ENCODE measurements at regions not wholly inside any gene's neighbourhood (a gene's known extent, or its start where the extent isn't known, plus 50 kb on each side); places are given as distances from the start of the nearest gene placed in this dataset.

DNA sequence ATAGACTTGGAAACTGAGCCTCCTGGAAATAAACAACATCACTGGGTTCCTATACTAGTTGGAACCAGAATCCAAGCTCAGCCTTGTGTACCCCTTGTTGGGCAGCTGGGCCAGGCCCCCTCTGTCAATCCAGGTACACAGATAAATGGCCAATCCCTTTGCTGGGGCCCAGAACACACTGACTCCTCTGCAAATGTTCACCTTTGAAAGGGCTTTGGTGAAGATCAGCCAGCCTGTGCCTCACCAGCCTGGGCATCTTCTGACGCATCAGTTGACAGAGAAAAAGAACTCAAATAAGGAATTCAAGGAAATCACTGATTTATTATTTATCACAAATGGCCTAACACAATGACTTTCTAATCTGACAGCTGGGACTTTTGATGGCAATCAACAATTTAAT lies 1090.2 kb downstream of the BCL11B start:
- peaks cover 11% of the 10 kb centered on the region for H3K27me3 Mint-ChIP-seq (ENCODE audit: insufficient read depth, unreplicated experiment)
- ChIA-PET CTCF (no interaction called here), POLR2A (no interaction called here)
- H3K9me3 Mint-ChIP-seq (ENCODE audit: unreplicated experiment): no peaks in the 10 kb centered on the region
- no peak overlapping the region for H3K4me3 Mint-ChIP-seq (ENCODE audit: unreplicated experiment)
- BruUV-seq (replicated peaks): no TSS peak
- no peaks in the 10 kb centered on the region; the same call in 1 of the 2 replicates for H3K27me3 ChIP-seq (replicated peaks; ENCODE audit: control insufficient read depth, insufficient read depth, low read length)
- intact Hi-C loops (cut with micrococcal nuclease; ENCODE audit: unreplicated experiment): no loop called here
- H3K4me1 ChIP-seq: no peaks in the 10 kb centered on the region
- H3K36me3 Mint-ChIP-seq (ENCODE audit: insufficient read depth, unreplicated experiment): no peaks in the 10 kb centered on the region
- H3K36me3 ChIP-seq (ENCODE audit: control insufficient read depth, insufficient read depth, low read length): no peaks in the 10 kb centered on the region
- H3K9me3 ChIP-seq: no peaks in the 10 kb centered on the region
- no peak for DNase-seq
- TF ChIP-seq, protein P1, sequence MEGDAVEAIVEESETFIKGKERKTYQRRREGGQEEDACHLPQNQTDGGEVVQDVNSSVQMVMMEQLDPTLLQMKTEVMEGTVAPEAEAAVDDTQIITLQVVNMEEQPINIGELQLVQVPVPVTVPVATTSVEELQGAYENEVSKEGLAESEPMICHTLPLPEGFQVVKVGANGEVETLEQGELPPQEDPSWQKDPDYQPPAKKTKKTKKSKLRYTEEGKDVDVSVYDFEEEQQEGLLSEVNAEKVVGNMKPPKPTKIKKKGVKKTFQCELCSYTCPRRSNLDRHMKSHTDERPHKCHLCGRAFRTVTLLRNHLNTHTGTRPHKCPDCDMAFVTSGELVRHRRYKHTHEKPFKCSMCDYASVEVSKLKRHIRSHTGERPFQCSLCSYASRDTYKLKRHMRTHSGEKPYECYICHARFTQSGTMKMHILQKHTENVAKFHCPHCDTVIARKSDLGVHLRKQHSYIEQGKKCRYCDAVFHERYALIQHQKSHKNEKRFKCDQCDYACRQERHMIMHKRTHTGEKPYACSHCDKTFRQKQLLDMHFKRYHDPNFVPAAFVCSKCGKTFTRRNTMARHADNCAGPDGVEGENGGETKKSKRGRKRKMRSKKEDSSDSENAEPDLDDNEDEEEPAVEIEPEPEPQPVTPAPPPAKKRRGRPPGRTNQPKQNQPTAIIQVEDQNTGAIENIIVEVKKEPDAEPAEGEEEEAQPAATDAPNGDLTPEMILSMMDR (IDR thresholded peaks at IDR 0.05; ENCODE audit: insufficient read depth in 1 of 2, low read depth in 1 of 2, low read length in 1 of 2, severe bottlenecking in 1 of 2, unreplicated experiment in 1 of 2): no peak
- H3K4me3 ChIP-seq (ENCODE audit: low read depth, low read length): no peak overlapping the region
- no peaks in the 10 kb centered on the region for H3K4me1 Mint-ChIP-seq (ENCODE audit: low read depth, unreplicated experiment)
- H3K27ac Mint-ChIP-seq (ENCODE audit: unreplicated experiment): no peak overlapping the region

GRCh38 chr14:98182393-98183055 lies 1089.5 kb downstream of the BCL11B start:
- BruUV-seq (replicated peaks): no TSS peak
- Histone ChIP-seq H3K9me3 (no peaks in the 10 kb centered on the region), H3K27me3 (replicated peaks; ENCODE audit: control insufficient read depth, insufficient read depth, low read length) (no peaks in the 10 kb centered on the region; the same call in 1 of the 2 replicates), H3K4me3 (ENCODE audit: low read depth, low read length) (no peak overlapping the region), H3K4me1 (no peaks in the 10 kb centered on the region), H3K36me3 (ENCODE audit: control insufficient read depth, insufficient read depth, low read length) (no peaks in the 10 kb centered on the region)
- Mint-ChIP-seq H3K27ac (ENCODE audit: unreplicated experiment) (no peak overlapping the region), H3K9me3 (ENCODE audit: unreplicated experiment) (no peaks in the 10 kb centered on the region), H3K4me1 (ENCODE audit: low read depth, unreplicated experiment) (no peaks in the 10 kb centered on the region), H3K27me3 (ENCODE audit: insufficient read depth, unreplicated experiment) (peaks cover 11% of the 10 kb centered on the region), H3K36me3 (ENCODE audit: insufficient read depth, unreplicated experiment) (no peaks in the 10 kb centered on the region), H3K4me3 (ENCODE audit: unreplicated experiment) (no peak overlapping the region)
- intact Hi-C loops (cut with micrococcal nuclease; ENCODE audit: unreplicated experiment): no loop called here
- POLR2A ChIA-PET: no interaction called here
- TF ChIP-seq, protein P1 (IDR thresholded peaks at IDR 0.05; ENCODE audit: insufficient read depth in 1 of 2, low read depth in 1 of 2, low read length in 1 of 2, severe bottlenecking in 1 of 2, unreplicated experiment in 1 of 2): no peak
- DNase-seq: no peak
- CTCF ChIA-PET: no interaction called here

- Mint-ChIP-seq H3K27me3 (ENCODE audit: insufficient read depth, unreplicated experiment) (peaks cover 9% of the 10 kb centered on the region), H3K27ac (ENCODE audit: unreplicated experiment) (no peak overlapping the region), H3K4me3 (ENCODE audit: unreplicated experiment) (no peak overlapping the region), H3K36me3 (ENCODE audit: insufficient read depth, unreplicated experiment) (no peaks in the 10 kb centered on the region), H3K9me3 (ENCODE audit: unreplicated experiment) (no peaks in the 10 kb centered on the region), H3K4me1 (ENCODE audit: low read depth, unreplicated experiment) (no peaks in the 10 kb centered on the region)
- ChIA-PET POLR2A (no interaction called here), CTCF (no interaction called here)
- no peak for DNase-seq
- TF ChIP-seq, protein P1 (IDR thresholded peaks at IDR 0.05; ENCODE audit: insufficient read depth in 1 of 2, low read depth in 1 of 2, low read length in 1 of 2, severe bottlenecking in 1 of 2, unreplicated experiment in 1 of 2): no peak
- no peaks in the 10 kb centered on the region for H3K9me3 ChIP-seq
- H3K4me3 ChIP-seq (ENCODE audit: low read depth, low read length): no peak overlapping the region
- BruUV-seq (replicated peaks): no TSS peak
- no peaks in the 10 kb centered on the region for H3K36me3 ChIP-seq (ENCODE audit: control insufficient read depth, insufficient read depth, low read length)
- H3K4me1 ChIP-seq: no peaks in the 10 kb centered on the region
- H3K27me3 ChIP-seq (replicated peaks; ENCODE audit: control insufficient read depth, insufficient read depth, low read length): no peaks in the 10 kb centered on the region; the same call in 1 of the 2 replicates
- intact Hi-C loops (cut with micrococcal nuclease; ENCODE audit: unreplicated experiment): no loop called here
Measured at GRCh38 chr14:98183556-98183955, 1088.4 kb downstream of the BCL11B start.

Data from Caco-2 (cell line).